ENCODE measurements at regions not wholly inside any gene's neighbourhood (a gene's known extent, or its start where the extent isn't known, plus 50 kb on each side); places are given as distances from the start of the nearest gene placed in this dataset.

- TF ChIP-seq, protein P1, sequence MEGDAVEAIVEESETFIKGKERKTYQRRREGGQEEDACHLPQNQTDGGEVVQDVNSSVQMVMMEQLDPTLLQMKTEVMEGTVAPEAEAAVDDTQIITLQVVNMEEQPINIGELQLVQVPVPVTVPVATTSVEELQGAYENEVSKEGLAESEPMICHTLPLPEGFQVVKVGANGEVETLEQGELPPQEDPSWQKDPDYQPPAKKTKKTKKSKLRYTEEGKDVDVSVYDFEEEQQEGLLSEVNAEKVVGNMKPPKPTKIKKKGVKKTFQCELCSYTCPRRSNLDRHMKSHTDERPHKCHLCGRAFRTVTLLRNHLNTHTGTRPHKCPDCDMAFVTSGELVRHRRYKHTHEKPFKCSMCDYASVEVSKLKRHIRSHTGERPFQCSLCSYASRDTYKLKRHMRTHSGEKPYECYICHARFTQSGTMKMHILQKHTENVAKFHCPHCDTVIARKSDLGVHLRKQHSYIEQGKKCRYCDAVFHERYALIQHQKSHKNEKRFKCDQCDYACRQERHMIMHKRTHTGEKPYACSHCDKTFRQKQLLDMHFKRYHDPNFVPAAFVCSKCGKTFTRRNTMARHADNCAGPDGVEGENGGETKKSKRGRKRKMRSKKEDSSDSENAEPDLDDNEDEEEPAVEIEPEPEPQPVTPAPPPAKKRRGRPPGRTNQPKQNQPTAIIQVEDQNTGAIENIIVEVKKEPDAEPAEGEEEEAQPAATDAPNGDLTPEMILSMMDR (IDR thresholded peaks at IDR 0.05; ENCODE audit: borderline replicate concordance) = no peak
- no peaks in the 10 kb centered on the region for H3K4me1 ChIP-seq
- no peaks in the 10 kb centered on the region for H3K27me3 ChIP-seq (ENCODE audit: low read depth)
- no peak for DNase-seq
- intact Hi-C loops (cut with micrococcal nuclease) = no loop called here
- peaks cover 26% of the 10 kb centered on the region for H3K9me3 ChIP-seq (replicated peaks)
- no peak overlapping the region for H3K27ac ChIP-seq (replicated peaks)
- no peak overlapping the region for H3K4me3 ChIP-seq
- H3K36me3 ChIP-seq = no peaks in the 10 kb centered on the region
Measured at GRCh38 chr18:60096428-60096827, 196.6 kb downstream of the PMAIP1 start.

DNA sequence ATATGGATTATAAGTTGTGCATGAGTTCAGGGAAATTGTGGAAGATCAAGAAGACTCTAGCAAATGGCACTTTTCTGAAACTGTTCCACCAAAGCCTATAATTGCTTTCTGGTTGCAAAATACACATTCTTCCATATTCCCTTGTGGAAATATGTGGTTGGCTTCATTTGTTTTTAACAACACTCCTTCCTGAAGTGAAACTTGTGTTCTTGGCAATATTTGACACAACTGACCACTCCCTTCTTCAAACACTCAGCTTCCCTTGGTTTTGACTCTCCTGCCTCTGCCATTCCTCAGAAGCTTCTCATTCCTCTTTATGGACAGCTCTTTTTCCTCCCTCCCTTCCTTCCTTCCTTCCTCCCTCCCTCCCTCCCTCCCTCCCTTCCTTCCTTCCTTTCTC is 192.3 kb downstream of the PMAIP1 start:
- H3K4me1 ChIP-seq = no peaks in the 10 kb centered on the region
- no peak for DNase-seq
- H3K27me3 ChIP-seq (ENCODE audit: low read depth) = no peaks in the 10 kb centered on the region
- peaks cover 23% of the 10 kb centered on the region for H3K9me3 ChIP-seq (replicated peaks)
- no peaks in the 10 kb centered on the region for H3K36me3 ChIP-seq
- H3K27ac ChIP-seq (replicated peaks) = no peak overlapping the region
- no peak overlapping the region for H3K4me3 ChIP-seq
- TF ChIP-seq, protein P1 (IDR thresholded peaks at IDR 0.05; ENCODE audit: borderline replicate concordance) = no peak
- intact Hi-C loops (cut with micrococcal nuclease) = no loop called here

- no peak overlapping the region for H3K4me3 ChIP-seq
- no peaks in the 10 kb centered on the region for H3K36me3 ChIP-seq
- no peaks in the 10 kb centered on the region for H3K27me3 ChIP-seq (ENCODE audit: low read depth)
- H3K4me1 ChIP-seq = no peaks in the 10 kb centered on the region
- TF ChIP-seq, protein P1 (IDR thresholded peaks at IDR 0.05; ENCODE audit: borderline replicate concordance) = no peak
- no peak for DNase-seq
- intact Hi-C loops (cut with micrococcal nuclease) = no loop called here
- H3K9me3 ChIP-seq (replicated peaks) = peaks cover 23% of the 10 kb centered on the region
- no peak overlapping the region for H3K27ac ChIP-seq (replicated peaks)
Measured at GRCh38 chr18:60090170-60090569, 190.4 kb downstream of the PMAIP1 start.

DNA sequence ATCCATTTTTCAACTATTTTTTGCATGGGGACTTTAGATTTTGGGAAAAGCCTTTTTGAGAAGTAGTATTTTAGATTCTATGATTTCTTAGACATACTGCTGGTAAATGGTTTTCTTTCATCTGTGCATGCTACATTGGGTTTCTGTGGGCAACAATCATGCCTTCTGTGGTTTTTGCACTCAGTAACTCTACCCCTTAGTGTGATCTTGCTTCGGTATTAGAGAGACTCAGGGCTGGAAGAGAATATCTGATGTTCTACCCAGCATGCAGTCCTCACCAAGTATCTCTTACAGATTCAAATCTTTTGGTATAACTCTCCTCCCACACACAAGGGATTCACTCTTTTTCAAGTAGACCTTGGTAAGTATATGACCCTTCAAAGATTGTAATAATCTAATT is 183.0 kb downstream of the PMAIP1 start:
- Histone ChIP-seq H3K36me3 (no peaks in the 10 kb centered on the region), H3K27ac (replicated peaks) (no peak overlapping the region), H3K4me1 (no peaks in the 10 kb centered on the region), H3K27me3 (ENCODE audit: low read depth) (no peaks in the 10 kb centered on the region), H3K4me3 (no peak overlapping the region), H3K9me3 (replicated peaks) (peaks cover 10% of the 10 kb centered on the region)
- TF ChIP-seq, protein P1 (IDR thresholded peaks at IDR 0.05; ENCODE audit: borderline replicate concordance) = no peak
- intact Hi-C loops (cut with micrococcal nuclease) = no loop called here
- no peak for DNase-seq

DNA sequence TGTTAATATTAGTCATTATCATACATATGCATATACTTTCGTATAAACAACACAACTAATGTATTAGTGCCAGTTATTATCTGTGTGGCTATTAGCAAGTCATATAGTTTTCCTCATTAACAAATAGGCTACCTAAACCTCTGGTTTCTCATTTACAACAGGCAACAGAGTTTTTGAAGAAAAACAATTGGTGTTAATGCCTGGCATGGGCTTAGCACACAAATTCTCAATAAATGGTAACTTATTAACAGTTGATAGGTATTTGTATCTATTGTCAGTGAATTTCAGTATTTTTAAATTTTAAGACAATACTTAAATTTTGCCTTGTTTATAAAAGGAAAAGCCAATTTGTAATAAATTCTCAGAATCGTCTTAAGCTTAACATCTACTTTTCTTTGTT is 182.5 kb downstream of the PMAIP1 start:
- H3K36me3 ChIP-seq = no peaks in the 10 kb centered on the region
- intact Hi-C loops (cut with micrococcal nuclease) = no loop called here

More for the DNA sequence above, 182.5 kb downstream of the PMAIP1 start:
- no peak overlapping the region for H3K27ac ChIP-seq (replicated peaks)
- no peak for DNase-seq
- H3K4me3 ChIP-seq = no peak overlapping the region
- H3K27me3 ChIP-seq (ENCODE audit: low read depth) = no peaks in the 10 kb centered on the region
- H3K9me3 ChIP-seq (replicated peaks) = peaks cover 14% of the 10 kb centered on the region
- TF ChIP-seq, protein P1 (IDR thresholded peaks at IDR 0.05; ENCODE audit: borderline replicate concordance) = no peak
- H3K4me1 ChIP-seq = no peaks in the 10 kb centered on the region

Measured in left ventricle myocardium inferior (tissue), 1 donor.